Endothelial cell of umbilical vein (primary cell): ENCODE measurements at regions not wholly inside any gene's neighbourhood (a gene's known extent, or its start where the extent isn't known, plus 50 kb on each side); places are given as distances from the start of the nearest gene placed in this dataset.

Source experiments
- CTCF ChIP-seq, 2 donors: IDR thresholded peaks; 1 replicate in 1 of 2; 2 replicates in 1 of 2; pipeline ENCODE4 v1.5.1; 2011; ENCODE audit warnings: low read length in 2 of 2, mild to moderate bottlenecking in 2 of 2, moderate library complexity in 2 of 2, control low read depth in 1 of 2, inconsistent platforms in 1 of 2, low read depth in 1 of 2; ENCODE audit not compliant: insufficient read depth in 1 of 2; ENCODE audit errors: extremely low read depth in 1 of 2
- EZH2 ChIP-seq: IDR thresholded peaks from 2 replicates; pipeline ENCODE4 v1.6.1; 2012; ENCODE audit warnings: borderline replicate concordance, low read depth, mild to moderate bottlenecking, moderate library complexity, low read length, inconsistent platforms; ENCODE audit not compliant: severe bottlenecking
- MAX ChIP-seq: IDR thresholded peaks from 2 replicates; pipeline ENCODE4 v1.6.1; 2011; ENCODE audit not compliant: insufficient read depth, insufficient read length
- POLR2A ChIP-seq: IDR thresholded peaks from 2 replicates; pipeline ENCODE4 v1.6.1; 2012; ENCODE audit warnings: low read depth, mild to moderate bottlenecking, control low read depth, low read length

GRCh38 chr21:36542312-36543101 lies 62.6 kb upstream of the CLDN14 start:
- no peak for TF ChIP-seq CTCF (IDR thresholded peaks at IDR 0.05; ENCODE audit: extremely low read depth in 1 of 2, insufficient read depth in 1 of 2, low read depth in 1 of 2, low read length in 2 of 2)
- TF ChIP-seq EZH2, result peak; percentile 47
- TF ChIP-seq POLR2A, result no peak
- TF ChIP-seq MAX, result no peak
